ENCODE measurements at regions not wholly inside any gene's neighbourhood (a gene's known extent, or its start where the extent isn't known, plus 50 kb on each side); places are given as distances from the start of the nearest gene placed in this dataset.

- TF ChIP-seq CSDC2 (CRISPR knock-in tag; IDR thresholded peaks at IDR 0.05) (no peak), ZNF565 (CRISPR knock-in tag; conservative IDR thresholded peaks at IDR 0.05; ENCODE audit: low read depth) (no peak), TCF4 (CRISPR knock-in tag; IDR thresholded peaks at IDR 0.05; ENCODE audit: borderline replicate concordance) (no peak), ZFP3 (CRISPR knock-in tag; IDR thresholded peaks at IDR 0.05) (no peak), ZNF70 (CRISPR knock-in tag; IDR thresholded peaks at IDR 0.05) (no peak), POU6F1 (CRISPR knock-in tag; IDR thresholded peaks at IDR 0.05; ENCODE audit: borderline replicate concordance, low read depth) (no peak), BACH2 (CRISPR knock-in tag; IDR thresholded peaks at IDR 0.05; ENCODE audit: borderline replicate concordance) (no peak), SNAI2 (CRISPR knock-in tag; IDR thresholded peaks at IDR 0.05) (no peak), RARB (CRISPR knock-in tag; IDR thresholded peaks at IDR 0.05) (no peak), ZFP30 (CRISPR knock-in tag; IDR thresholded peaks at IDR 0.05) (no peak), GLIS3 (CRISPR knock-in tag; IDR thresholded peaks at IDR 0.05) (no peak), ESRRG (CRISPR knock-in tag; IDR thresholded peaks at IDR 0.05) (no peak), TOX (CRISPR knock-in tag; IDR thresholded peaks at IDR 0.05; ENCODE audit: borderline replicate concordance) (no peak)
- ATAC-seq = no peak
These were observed 906.8 kb downstream of the QKI start for GRCh38 chr6:164321297-164321696.

DNA sequence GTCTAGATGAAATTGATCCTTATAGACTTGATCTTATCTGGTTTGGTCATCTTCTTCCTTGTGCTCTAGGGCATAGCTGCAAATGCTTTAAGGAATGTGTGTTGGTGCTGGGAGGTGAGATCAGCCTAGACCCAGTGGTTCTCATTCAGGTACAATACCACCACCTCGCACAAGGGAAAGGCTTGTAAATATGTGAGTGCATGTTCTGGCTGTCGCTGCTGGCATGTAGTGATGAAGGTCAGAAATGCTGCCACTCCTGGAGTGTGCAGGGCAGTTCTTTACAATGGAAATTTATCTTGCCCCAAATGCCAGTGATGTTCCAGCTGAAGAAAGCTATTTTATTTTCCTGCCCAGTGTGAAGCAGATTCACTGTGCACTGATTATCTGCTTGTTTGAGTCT, 900.9 kb downstream of the QKI start:
- ATAC-seq = no peak
- TF ChIP-seq TOX (CRISPR knock-in tag; IDR thresholded peaks at IDR 0.05; ENCODE audit: borderline replicate concordance) (no peak), ISL1 (CRISPR knock-in tag; IDR thresholded peaks at IDR 0.05) (no peak), POU6F1 (CRISPR knock-in tag; IDR thresholded peaks at IDR 0.05; ENCODE audit: borderline replicate concordance, low read depth) (no peak)

GRCh38 chr6:164308339-164308738, 893.8 kb downstream of the QKI start:
- ATAC-seq = no peak
- TF ChIP-seq, protein P1, sequence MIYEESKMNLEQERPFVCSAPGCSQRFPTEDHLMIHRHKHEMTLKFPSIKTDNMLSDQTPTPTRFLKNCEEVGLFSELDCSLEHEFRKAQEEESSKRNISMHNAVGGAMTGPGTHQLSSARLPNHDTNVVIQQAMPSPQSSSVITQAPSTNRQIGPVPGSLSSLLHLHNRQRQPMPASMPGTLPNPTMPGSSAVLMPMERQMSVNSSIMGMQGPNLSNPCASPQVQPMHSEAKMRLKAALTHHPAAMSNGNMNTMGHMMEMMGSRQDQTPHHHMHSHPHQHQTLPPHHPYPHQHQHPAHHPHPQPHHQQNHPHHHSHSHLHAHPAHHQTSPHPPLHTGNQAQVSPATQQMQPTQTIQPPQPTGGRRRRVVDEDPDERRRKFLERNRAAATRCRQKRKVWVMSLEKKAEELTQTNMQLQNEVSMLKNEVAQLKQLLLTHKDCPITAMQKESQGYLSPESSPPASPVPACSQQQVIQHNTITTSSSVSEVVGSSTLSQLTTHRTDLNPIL (CRISPR knock-in tag; IDR thresholded peaks at IDR 0.05; ENCODE audit: low read depth) = no peak
- TF ChIP-seq ZFP30 (CRISPR knock-in tag; IDR thresholded peaks at IDR 0.05) = no peak
- no peak for TF ChIP-seq ZNF8 (CRISPR knock-in tag; IDR thresholded peaks at IDR 0.05)
- no peak for TF ChIP-seq TCF4 (CRISPR knock-in tag; IDR thresholded peaks at IDR 0.05; ENCODE audit: borderline replicate concordance)
- TF ChIP-seq ZNF565 (CRISPR knock-in tag; conservative IDR thresholded peaks at IDR 0.05; ENCODE audit: low read depth) = no peak
- no peak for TF ChIP-seq ISL1 (CRISPR knock-in tag; IDR thresholded peaks at IDR 0.05)
- TF ChIP-seq, protein P2, sequence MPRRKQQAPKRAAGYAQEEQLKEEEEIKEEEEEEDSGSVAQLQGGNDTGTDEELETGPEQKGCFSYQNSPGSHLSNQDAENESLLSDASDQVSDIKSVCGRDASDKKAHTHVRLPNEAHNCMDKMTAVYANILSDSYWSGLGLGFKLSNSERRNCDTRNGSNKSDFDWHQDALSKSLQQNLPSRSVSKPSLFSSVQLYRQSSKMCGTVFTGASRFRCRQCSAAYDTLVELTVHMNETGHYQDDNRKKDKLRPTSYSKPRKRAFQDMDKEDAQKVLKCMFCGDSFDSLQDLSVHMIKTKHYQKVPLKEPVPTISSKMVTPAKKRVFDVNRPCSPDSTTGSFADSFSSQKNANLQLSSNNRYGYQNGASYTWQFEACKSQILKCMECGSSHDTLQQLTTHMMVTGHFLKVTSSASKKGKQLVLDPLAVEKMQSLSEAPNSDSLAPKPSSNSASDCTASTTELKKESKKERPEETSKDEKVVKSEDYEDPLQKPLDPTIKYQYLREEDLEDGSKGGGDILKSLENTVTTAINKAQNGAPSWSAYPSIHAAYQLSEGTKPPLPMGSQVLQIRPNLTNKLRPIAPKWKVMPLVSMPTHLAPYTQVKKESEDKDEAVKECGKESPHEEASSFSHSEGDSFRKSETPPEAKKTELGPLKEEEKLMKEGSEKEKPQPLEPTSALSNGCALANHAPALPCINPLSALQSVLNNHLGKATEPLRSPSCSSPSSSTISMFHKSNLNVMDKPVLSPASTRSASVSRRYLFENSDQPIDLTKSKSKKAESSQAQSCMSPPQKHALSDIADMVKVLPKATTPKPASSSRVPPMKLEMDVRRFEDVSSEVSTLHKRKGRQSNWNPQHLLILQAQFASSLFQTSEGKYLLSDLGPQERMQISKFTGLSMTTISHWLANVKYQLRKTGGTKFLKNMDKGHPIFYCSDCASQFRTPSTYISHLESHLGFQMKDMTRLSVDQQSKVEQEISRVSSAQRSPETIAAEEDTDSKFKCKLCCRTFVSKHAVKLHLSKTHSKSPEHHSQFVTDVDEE (CRISPR knock-in tag; IDR thresholded peaks at IDR 0.05) = no peak
- TF ChIP-seq TOX (CRISPR knock-in tag; IDR thresholded peaks at IDR 0.05; ENCODE audit: borderline replicate concordance) = no peak
- TF ChIP-seq, protein P3, sequence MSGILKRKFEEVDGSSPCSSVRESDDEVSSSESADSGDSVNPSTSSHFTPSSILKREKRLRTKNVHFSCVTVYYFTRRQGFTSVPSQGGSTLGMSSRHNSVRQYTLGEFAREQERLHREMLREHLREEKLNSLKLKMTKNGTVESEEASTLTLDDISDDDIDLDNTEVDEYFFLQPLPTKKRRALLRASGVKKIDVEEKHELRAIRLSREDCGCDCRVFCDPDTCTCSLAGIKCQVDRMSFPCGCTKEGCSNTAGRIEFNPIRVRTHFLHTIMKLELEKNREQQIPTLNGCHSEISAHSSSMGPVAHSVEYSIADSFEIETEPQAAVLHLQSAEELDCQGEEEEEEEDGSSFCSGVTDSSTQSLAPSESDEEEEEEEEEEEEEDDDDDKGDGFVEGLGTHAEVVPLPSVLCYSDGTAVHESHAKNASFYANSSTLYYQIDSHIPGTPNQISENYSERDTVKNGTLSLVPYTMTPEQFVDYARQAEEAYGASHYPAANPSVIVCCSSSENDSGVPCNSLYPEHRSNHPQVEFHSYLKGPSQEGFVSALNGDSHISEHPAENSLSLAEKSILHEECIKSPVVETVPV (CRISPR knock-in tag; IDR thresholded peaks at IDR 0.05) = no peak

Measured in SK-N-SH treated with all-trans-retinoic acid at 6 μM for 48 hours (cell line).